ENCODE measurements at regions not wholly inside any gene's neighbourhood (a gene's known extent, or its start where the extent isn't known, plus 50 kb on each side); places are given as distances from the start of the nearest gene placed in this dataset.
"Not testable (repeated sequence)": the region's sequence is repeated elsewhere in the genome, so short reads cannot be mapped to it uniquely, and the experiment has no call there.

DNA sequence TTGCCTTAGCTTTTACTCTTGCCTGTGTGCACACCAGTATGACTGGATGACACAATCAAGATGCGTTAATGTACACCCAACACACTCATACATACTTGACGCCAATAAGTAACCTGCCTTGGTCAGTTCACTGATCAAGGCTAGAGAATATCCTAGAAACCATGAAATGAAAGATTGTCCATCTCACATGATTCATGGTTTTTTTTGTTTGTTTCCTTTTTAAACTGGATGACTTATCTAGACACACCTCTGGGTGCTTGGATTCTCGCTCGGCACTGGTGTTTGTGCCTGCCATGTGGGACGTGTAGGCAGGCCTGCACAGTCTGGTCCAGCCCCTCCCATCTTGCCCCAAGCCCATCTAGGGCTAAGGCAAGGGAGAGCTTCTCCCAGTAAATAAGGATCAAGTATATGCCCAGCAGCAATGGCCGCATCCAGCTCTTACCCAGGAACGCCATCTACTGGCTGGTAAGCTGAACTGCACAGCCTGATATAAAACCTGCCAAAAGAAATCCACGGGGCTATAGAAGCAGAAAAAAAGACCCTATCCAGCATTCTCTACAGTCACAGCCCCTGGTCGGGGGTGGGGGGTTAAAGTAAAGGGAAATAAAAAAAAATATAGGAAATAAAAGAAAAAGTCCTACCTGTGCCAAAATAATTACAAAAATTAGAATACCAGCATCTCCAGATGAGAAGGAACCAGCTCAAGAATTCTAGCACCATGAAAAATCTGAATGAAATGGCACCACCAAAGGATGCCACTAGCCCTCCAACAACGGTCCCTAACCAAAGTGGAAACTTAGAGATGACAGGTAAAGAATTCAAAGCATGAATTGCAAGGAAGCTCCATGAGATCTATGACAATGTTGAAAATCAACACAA, 73.3 kb downstream of the OTOR start:
- Histone ChIP-seq H3K36me3 (ENCODE audit: control insufficient read depth in 3 of 3, insufficient read depth in 3 of 3, low read length in 3 of 3) (no peaks in the 10 kb centered on the region), H3K27me3 (ENCODE audit: control insufficient read depth in 3 of 3, insufficient read depth in 3 of 3, low read length in 3 of 3) (no peaks in the 10 kb centered on the region), H3K27ac (ENCODE audit: low read depth, low read length) (no peak overlapping the region), H3K9me3 (ENCODE audit: control insufficient read depth in 3 of 3, low read length in 3 of 3) (peaks cover 0 to 3% (median 0%) of the 10 kb centered on the region in 3 donors), H3K9ac (ENCODE audit: low read depth in 1 of 3, low read length in 3 of 3) (no peak overlapping the region), H3K4me1 (ENCODE audit: control insufficient read depth in 3 of 3, insufficient read depth in 3 of 3, low read length in 3 of 3) (no peaks in the 10 kb centered on the region), H3K4me3 (ENCODE audit: low read length in 3 of 3) (no peak overlapping the region)

DNA sequence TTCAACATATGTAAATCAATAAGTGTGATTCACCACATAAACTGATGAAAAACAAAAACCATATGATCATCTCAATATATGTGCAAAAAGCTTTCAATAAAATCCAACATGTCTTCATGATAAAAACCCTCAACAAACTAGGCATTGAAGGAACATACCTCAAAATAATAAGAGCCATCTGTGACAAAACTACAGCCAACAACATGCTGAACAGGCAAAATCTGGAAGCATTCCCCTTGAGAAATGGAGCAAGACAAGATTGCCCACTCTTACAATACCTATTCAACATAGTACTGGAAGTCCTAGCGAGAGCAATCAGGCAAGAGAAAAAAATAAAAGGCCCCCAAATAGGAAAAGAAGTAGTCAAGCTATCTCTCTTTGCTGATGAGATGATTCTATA, 76.5 kb downstream of the OTOR start:
- Histone ChIP-seq H3K9ac (ENCODE audit: low read depth in 1 of 3, low read length in 3 of 3) (no peak overlapping the region), H3K27me3 (ENCODE audit: control insufficient read depth in 3 of 3, insufficient read depth in 3 of 3, low read length in 3 of 3) (no peaks in the 10 kb centered on the region), H3K4me3 (ENCODE audit: low read length in 3 of 3) (no peak overlapping the region), H3K9me3 (ENCODE audit: control insufficient read depth in 3 of 3, low read length in 3 of 3) (peaks cover 0 to 3% (median 0%) of the 10 kb centered on the region in 3 donors), H3K4me1 (ENCODE audit: control insufficient read depth in 3 of 3, insufficient read depth in 3 of 3, low read length in 3 of 3) (no peaks in the 10 kb centered on the region), H3K27ac (ENCODE audit: low read depth, low read length) (no peak overlapping the region), H3K36me3 (ENCODE audit: control insufficient read depth in 3 of 3, insufficient read depth in 3 of 3, low read length in 3 of 3) (no peaks in the 10 kb centered on the region)

DNA sequence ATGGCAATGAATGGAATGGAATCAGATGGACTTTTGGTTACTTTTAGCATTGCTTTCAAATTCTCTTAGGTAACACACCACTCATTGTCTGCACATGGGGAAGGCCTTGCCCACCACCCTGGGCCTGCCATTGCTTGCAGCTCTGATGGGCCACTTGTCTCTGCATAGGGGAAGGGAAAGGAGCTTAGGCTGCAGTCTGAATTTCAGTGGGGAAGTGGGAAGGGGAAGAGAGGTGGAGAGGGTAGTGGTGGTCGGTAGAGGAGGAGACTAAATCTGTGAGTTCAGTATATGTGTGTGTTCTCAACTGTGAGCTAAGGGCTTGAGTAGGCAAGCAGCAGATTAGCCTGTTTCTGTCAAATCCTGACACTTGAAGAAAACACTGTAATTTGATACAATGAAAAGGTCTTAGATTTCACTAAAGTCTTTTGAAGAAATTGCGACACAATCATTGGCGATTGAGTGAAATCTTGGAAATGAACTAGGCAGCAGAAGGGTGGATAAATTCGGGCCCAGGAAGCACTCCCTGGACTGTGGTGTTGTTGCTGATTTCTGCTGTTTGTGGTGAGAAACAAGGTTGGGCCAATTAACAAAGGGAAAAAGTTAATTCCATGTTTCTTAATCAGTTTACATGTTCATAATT, 80.6 kb downstream of the OTOR start:
- Histone ChIP-seq H3K9me3 (ENCODE audit: control insufficient read depth in 3 of 3, low read length in 3 of 3) (peaks cover 0 to 3% (median 0%) of the 10 kb centered on the region in 3 donors), H3K4me3 (ENCODE audit: low read length in 3 of 3) (no peak overlapping the region), H3K9ac (ENCODE audit: low read depth in 1 of 3, low read length in 3 of 3) (no peak overlapping the region), H3K36me3 (ENCODE audit: control insufficient read depth in 3 of 3, insufficient read depth in 3 of 3, low read length in 3 of 3) (no peaks in the 10 kb centered on the region), H3K4me1 (ENCODE audit: control insufficient read depth in 3 of 3, insufficient read depth in 3 of 3, low read length in 3 of 3) (no peaks in the 10 kb centered on the region), H3K27ac (ENCODE audit: low read depth, low read length) (no peak overlapping the region), H3K27me3 (ENCODE audit: control insufficient read depth in 3 of 3, insufficient read depth in 3 of 3, low read length in 3 of 3) (no peaks in the 10 kb centered on the region)

DNA sequence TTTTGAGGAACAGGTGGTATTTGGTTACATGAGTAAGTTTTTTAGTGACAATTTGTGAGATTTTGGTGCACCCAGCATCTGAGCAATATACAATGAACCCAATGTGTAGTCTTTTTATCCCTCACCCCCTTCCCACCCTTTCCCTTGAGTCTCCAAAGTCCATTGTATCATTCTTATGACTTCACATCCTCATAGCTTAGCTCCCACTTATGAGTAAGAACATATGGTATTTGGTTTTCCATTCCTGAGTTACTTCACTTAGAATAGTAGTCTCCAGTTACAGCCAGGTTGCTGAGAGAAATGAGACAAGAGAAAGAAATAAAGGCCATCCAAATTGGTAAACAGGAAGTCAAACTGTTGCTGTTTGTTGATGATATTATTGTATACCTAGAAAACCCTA, 87.5 kb downstream of the OTOR start:
- not testable (repeated sequence) for H3K9ac ChIP-seq (ENCODE audit: low read depth in 1 of 3, low read length in 3 of 3); H3K27me3 ChIP-seq (ENCODE audit: control insufficient read depth in 3 of 3, insufficient read depth in 3 of 3, low read length in 3 of 3); H3K9me3 ChIP-seq (ENCODE audit: control insufficient read depth in 3 of 3, low read length in 3 of 3); H3K4me3 ChIP-seq (ENCODE audit: low read length in 3 of 3); H3K27ac ChIP-seq (ENCODE audit: low read depth, low read length); H3K36me3 ChIP-seq (ENCODE audit: control insufficient read depth in 3 of 3, insufficient read depth in 3 of 3, low read length in 3 of 3); H3K4me1 ChIP-seq (ENCODE audit: control insufficient read depth in 3 of 3, insufficient read depth in 3 of 3, low read length in 3 of 3)

DNA sequence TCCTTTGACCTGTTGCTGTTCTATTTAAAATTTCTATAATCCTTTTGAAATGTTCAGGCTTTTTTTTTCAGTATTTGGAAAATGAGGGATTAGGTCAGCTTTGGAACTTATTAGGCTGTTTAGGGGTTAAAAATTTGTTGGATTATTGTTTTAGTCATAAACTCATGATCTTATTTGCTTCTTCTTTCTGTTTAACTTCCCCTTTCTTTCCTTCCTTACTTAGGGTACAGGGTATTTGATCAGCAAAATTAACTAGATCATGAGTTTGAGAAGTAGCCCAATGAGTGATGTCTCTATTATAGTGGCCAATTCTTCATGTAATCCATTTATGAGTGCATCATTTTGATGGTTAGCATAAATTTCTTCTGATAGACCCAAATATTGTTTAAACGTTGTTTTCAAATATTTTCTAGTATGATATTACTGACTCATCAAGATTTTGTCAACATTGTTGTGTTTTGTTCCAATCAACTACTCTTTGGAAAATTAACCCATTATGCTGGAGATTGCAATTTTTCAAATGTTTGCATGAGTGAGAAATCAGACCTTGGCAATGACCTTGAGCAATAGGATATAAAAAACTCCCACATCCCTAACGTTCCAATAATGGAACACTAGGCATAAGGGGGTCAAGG, 94.4 kb downstream of the OTOR start:
- H3K27me3 ChIP-seq (ENCODE audit: control insufficient read depth in 3 of 3, insufficient read depth in 3 of 3, low read length in 3 of 3), result no peaks in the 10 kb centered on the region
- no peak overlapping the region for H3K27ac ChIP-seq (ENCODE audit: low read depth, low read length)
- H3K4me1 ChIP-seq (ENCODE audit: control insufficient read depth in 3 of 3, insufficient read depth in 3 of 3, low read length in 3 of 3), result no peaks in the 10 kb centered on the region
- H3K4me3 ChIP-seq (ENCODE audit: low read length in 3 of 3), result no peak overlapping the region
- H3K9me3 ChIP-seq (ENCODE audit: control insufficient read depth in 3 of 3, low read length in 3 of 3), result no peaks in the 10 kb centered on the region
- H3K36me3 ChIP-seq (ENCODE audit: control insufficient read depth in 3 of 3, insufficient read depth in 3 of 3, low read length in 3 of 3), result no peaks in the 10 kb centered on the region
- no peak overlapping the region for H3K9ac ChIP-seq (ENCODE audit: low read depth in 1 of 3, low read length in 3 of 3)

DNA sequence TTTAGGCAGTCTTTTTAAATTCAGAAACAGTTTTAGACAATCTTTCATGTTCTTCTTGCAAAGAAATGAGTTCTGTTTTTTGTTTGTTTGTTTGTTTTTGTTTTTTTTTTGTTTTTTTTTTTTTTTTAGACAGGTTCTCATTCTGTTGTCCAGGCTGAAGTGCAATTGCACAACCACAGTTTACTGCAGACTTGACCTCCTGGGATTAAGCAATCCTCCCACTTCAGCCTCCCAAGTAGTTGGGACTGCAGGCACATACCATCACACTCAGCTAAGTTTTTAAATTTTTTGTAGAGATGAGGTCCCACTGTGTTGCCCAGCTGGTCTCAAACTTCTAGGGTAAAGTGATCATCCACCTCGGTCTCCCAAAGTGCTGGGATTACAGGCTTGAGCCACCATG, 96.2 kb downstream of the OTOR start:
- no peaks in the 10 kb centered on the region for H3K9me3 ChIP-seq (ENCODE audit: control insufficient read depth in 3 of 3, low read length in 3 of 3)
- no peak overlapping the region for H3K27ac ChIP-seq (ENCODE audit: low read depth, low read length)
- no peak overlapping the region for H3K9ac ChIP-seq (ENCODE audit: low read depth in 1 of 3, low read length in 3 of 3)
- no peak overlapping the region for H3K4me3 ChIP-seq (ENCODE audit: low read length in 3 of 3)
- no peaks in the 10 kb centered on the region for H3K4me1 ChIP-seq (ENCODE audit: control insufficient read depth in 3 of 3, insufficient read depth in 3 of 3, low read length in 3 of 3)
- no peaks in the 10 kb centered on the region for H3K36me3 ChIP-seq (ENCODE audit: control insufficient read depth in 3 of 3, insufficient read depth in 3 of 3, low read length in 3 of 3)
- H3K27me3 ChIP-seq (ENCODE audit: control insufficient read depth in 3 of 3, insufficient read depth in 3 of 3, low read length in 3 of 3), result no peaks in the 10 kb centered on the region

DNA sequence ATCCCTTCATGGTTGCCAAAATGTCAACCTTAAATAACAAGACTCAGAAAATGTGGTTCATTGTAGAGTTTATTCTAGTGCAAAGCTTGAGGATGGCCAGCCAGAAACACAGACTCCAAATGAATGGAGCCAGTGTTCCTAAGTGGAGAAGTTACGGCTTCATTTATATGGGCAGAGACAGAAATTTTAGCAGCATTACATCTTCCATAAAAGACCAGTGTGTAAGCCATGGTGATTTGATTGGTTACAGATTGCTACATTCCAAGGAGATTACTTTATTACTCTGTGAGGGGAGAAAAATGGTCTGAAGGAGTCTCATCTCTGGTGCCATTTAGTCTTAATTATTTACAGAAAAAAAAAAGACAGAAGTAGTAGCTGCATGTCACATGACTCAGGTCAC, 97.8 kb downstream of the OTOR start:
- no peak overlapping the region for H3K27ac ChIP-seq (ENCODE audit: low read depth, low read length)
- no peak overlapping the region for H3K9ac ChIP-seq (ENCODE audit: low read depth in 1 of 3, low read length in 3 of 3)

DNA sequence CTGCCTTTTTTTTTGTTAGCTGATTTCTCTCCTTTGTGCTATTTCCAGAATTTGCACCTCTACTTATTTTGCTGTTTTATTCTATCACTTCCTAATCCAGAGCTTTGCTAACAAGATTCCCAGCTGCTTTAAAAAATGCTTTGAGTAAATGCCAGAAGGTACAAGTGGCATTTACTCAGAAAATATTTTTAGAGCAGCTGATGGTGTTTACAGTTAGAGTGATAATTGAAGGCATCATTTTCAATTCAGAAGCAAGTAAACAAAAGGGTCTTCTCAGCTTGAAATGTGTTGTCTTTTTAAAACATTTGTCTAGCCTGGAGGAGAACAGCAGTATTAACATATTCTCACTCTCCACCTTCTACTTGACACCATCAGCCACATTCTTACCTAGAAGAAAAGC, 99.9 kb downstream of the OTOR start:
- H3K9ac ChIP-seq (ENCODE audit: low read depth in 1 of 3, low read length in 3 of 3), result no peak overlapping the region
- H3K36me3 ChIP-seq (ENCODE audit: control insufficient read depth in 3 of 3, insufficient read depth in 3 of 3, low read length in 3 of 3), result no peaks in the 10 kb centered on the region
- no peaks in the 10 kb centered on the region for H3K27me3 ChIP-seq (ENCODE audit: control insufficient read depth in 3 of 3, insufficient read depth in 3 of 3, low read length in 3 of 3)
- no peak overlapping the region for H3K4me3 ChIP-seq (ENCODE audit: low read length in 3 of 3)
- H3K27ac ChIP-seq (ENCODE audit: low read depth, low read length), result no peak overlapping the region
- H3K9me3 ChIP-seq (ENCODE audit: control insufficient read depth in 3 of 3, low read length in 3 of 3), result no peaks in the 10 kb centered on the region
- H3K4me1 ChIP-seq (ENCODE audit: control insufficient read depth in 3 of 3, insufficient read depth in 3 of 3, low read length in 3 of 3), result no peaks in the 10 kb centered on the region

More for the DNA sequence above, 97.8 kb downstream of the OTOR start:
- Histone ChIP-seq H3K9me3 (ENCODE audit: control insufficient read depth in 3 of 3, low read length in 3 of 3) (no peaks in the 10 kb centered on the region), H3K4me3 (ENCODE audit: low read length in 3 of 3) (no peak overlapping the region), H3K27me3 (ENCODE audit: control insufficient read depth in 3 of 3, insufficient read depth in 3 of 3, low read length in 3 of 3) (no peaks in the 10 kb centered on the region), H3K36me3 (ENCODE audit: control insufficient read depth in 3 of 3, insufficient read depth in 3 of 3, low read length in 3 of 3) (no peaks in the 10 kb centered on the region), H3K4me1 (ENCODE audit: control insufficient read depth in 3 of 3, insufficient read depth in 3 of 3, low read length in 3 of 3) (no peaks in the 10 kb centered on the region)

DNA sequence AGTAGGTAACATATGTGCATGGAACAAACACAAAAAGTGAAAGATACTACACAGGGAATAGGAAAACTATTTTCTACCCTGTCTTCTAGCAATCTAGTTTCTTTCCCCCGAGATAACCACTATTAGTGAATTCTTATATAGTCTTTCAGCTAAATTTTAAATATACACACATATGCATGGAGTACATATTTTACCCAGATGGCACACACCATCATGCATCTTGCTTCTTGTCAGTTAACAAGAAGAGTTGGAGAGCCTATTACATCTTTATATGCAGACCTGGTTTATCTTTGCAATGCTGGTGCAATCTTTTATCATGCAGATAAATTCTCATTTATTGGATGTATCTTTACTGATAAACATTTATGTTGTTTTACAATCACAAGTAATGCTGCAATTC, 100.4 kb downstream of the OTOR start:
- Histone ChIP-seq H3K4me1 (ENCODE audit: control insufficient read depth in 3 of 3, insufficient read depth in 3 of 3, low read length in 3 of 3) (no peaks in the 10 kb centered on the region), H3K27ac (ENCODE audit: low read depth, low read length) (no peak overlapping the region), H3K9me3 (ENCODE audit: control insufficient read depth in 3 of 3, low read length in 3 of 3) (no peaks in the 10 kb centered on the region), H3K27me3 (ENCODE audit: control insufficient read depth in 3 of 3, insufficient read depth in 3 of 3, low read length in 3 of 3) (no peaks in the 10 kb centered on the region), H3K36me3 (ENCODE audit: control insufficient read depth in 3 of 3, insufficient read depth in 3 of 3, low read length in 3 of 3) (no peaks in the 10 kb centered on the region), H3K4me3 (ENCODE audit: low read length in 3 of 3) (no peak overlapping the region), H3K9ac (ENCODE audit: low read depth in 1 of 3, low read length in 3 of 3) (no peak overlapping the region)

DNA sequence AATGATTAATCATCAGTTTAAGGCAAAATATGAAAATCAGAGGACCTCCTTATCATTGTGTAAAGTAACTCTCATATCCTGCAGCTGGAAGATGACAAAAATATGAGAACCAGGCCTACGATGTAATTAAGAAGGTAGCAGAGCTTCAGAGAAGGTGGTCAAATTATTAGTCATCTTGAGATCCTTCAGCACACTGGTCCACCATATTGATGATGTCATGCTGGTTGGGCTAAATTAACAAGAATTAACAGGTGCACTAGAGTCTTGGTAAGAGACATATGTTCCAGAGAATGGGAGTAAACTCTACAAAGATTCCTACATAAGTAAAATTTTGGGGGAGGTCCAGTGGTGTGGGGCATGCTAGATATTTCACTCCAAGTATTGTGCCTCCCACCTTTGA, 112.8 kb downstream of the OTOR start:
- Histone ChIP-seq H3K27me3 (ENCODE audit: control insufficient read depth in 3 of 3, insufficient read depth in 3 of 3, low read length in 3 of 3) (no peaks in the 10 kb centered on the region), H3K9ac (ENCODE audit: low read depth in 1 of 3, low read length in 3 of 3) (no peak overlapping the region), H3K4me3 (ENCODE audit: low read length in 3 of 3) (no peak overlapping the region), H3K9me3 (ENCODE audit: control insufficient read depth in 3 of 3, low read length in 3 of 3) (no peaks in the 10 kb centered on the region), H3K27ac (ENCODE audit: low read depth, low read length) (no peak overlapping the region), H3K36me3 (ENCODE audit: control insufficient read depth in 3 of 3, insufficient read depth in 3 of 3, low read length in 3 of 3) (no peaks in the 10 kb centered on the region), H3K4me1 (ENCODE audit: control insufficient read depth in 3 of 3, insufficient read depth in 3 of 3, low read length in 3 of 3) (no peaks in the 10 kb centered on the region)

Data from skeletal muscle tissue (tissue), 3 donors.